MM.1S (cell line): ENCODE measurements at regions not wholly inside any gene's neighbourhood (a gene's known extent, or its start where the extent isn't known, plus 50 kb on each side); places are given as distances from the start of the nearest gene placed in this dataset.

Experiments
- EZH2 ChIP-seq: fragments of 300-600 bp; sonication (generic); optimal IDR thresholded peaks from 2 replicates; pipeline ENCODE3; 2017; ENCODE audit warnings: low read depth, mild to moderate bottlenecking, antibody characterized with exemption, low read length, mixed read lengths
- EZH2phosphoT487 ChIP-seq: fragments of 300-600 bp; sonication (generic); IDR thresholded peaks from 2 replicates; pipeline ENCODE4 v1.6.1; 2018; ENCODE audit warnings: antibody characterized with exemption, low read length
- TF ChIP-seq, protein P1 (sequence below): fragments of 300-600 bp; sonication (generic); IDR thresholded peaks from 2 replicates; pipeline ENCODE4 v1.5.1; 2016; ENCODE audit warnings: antibody characterized with exemption, low read length, mixed read lengths

DNA sequence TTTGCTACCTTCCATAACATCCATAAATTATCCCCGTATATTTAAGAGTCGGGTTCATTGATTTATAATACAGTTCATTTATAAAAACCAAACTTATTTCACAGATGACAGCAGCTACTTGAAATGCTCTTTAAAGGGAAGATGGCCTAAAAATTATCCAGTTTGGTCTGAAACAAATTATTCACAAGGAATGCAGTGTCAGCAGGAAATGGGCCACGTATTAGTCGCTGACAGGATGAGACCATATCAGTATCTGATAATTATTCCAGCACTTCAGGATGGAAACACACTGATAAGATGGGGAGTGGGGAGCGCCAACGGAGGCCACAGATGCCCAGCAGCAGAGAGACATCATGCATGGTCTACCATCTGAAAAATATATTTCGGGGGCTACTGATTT, 60.5 kb upstream of the TMEM132D start:
- TF ChIP-seq, protein P1, sequence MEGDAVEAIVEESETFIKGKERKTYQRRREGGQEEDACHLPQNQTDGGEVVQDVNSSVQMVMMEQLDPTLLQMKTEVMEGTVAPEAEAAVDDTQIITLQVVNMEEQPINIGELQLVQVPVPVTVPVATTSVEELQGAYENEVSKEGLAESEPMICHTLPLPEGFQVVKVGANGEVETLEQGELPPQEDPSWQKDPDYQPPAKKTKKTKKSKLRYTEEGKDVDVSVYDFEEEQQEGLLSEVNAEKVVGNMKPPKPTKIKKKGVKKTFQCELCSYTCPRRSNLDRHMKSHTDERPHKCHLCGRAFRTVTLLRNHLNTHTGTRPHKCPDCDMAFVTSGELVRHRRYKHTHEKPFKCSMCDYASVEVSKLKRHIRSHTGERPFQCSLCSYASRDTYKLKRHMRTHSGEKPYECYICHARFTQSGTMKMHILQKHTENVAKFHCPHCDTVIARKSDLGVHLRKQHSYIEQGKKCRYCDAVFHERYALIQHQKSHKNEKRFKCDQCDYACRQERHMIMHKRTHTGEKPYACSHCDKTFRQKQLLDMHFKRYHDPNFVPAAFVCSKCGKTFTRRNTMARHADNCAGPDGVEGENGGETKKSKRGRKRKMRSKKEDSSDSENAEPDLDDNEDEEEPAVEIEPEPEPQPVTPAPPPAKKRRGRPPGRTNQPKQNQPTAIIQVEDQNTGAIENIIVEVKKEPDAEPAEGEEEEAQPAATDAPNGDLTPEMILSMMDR, result no peak
- TF ChIP-seq EZH2phosphoT487 (no peak), EZH2 (no peak)
